ENCODE measurements at regions not wholly inside any gene's neighbourhood (a gene's known extent, or its start where the extent isn't known, plus 50 kb on each side); places are given as distances from the start of the nearest gene placed in this dataset.

DNA sequence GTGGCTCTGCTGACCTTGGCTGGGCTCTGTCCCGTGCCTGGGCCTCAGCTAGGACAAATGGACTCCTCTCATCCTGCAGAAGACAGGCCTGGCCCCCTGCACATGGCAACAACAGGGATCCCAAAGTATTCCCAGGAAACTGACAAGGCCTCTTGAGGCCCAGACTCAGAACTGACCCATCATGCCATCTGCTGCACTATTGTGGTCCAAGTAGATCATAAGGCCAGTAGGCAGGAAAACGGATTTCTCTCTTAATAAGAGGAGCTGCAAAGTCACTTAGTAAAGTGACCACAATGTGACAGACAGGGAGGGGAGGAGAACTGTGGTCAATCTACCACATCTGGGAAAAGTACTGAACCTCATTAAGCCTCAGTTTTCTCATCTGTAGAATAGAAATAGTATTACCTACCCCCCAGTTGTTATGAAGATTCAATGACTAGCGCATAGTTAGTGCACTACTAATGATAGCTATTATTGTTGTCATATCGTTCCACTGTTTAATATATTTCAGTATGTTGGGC lies 62.1 kb upstream of the TNRC6A start:
- no peak overlapping the region for H3K9ac ChIP-seq (ENCODE audit: low read depth, low read length)
- H3K27me3 ChIP-seq (ENCODE audit: control insufficient read depth, insufficient read depth, low read length): peaks cover 2% of the 10 kb centered on the region
- H3K4me3 ChIP-seq (ENCODE audit: low read depth, low read length): no peak overlapping the region
- H3K36me3 ChIP-seq (ENCODE audit: control insufficient read depth, insufficient read depth, low read length): no peaks in the 10 kb centered on the region
- H3K9me3 ChIP-seq (ENCODE audit: control insufficient read depth, insufficient read depth, low read length): no peaks in the 10 kb centered on the region
- H3K4me1 ChIP-seq (ENCODE audit: control insufficient read depth, insufficient read depth, low read length): peaks cover 2% of the 10 kb centered on the region

GRCh38 chr16:24668481-24669061 lies 60.9 kb upstream of the TNRC6A start:
- H3K4me3 ChIP-seq (ENCODE audit: low read depth, low read length): no peak overlapping the region
- H3K27me3 ChIP-seq (ENCODE audit: control insufficient read depth, insufficient read depth, low read length): peaks cover 2% of the 10 kb centered on the region
- no peaks in the 10 kb centered on the region for H3K9me3 ChIP-seq (ENCODE audit: control insufficient read depth, insufficient read depth, low read length)
- peaks cover 2% of the 10 kb centered on the region for H3K4me1 ChIP-seq (ENCODE audit: control insufficient read depth, insufficient read depth, low read length)
- H3K36me3 ChIP-seq (ENCODE audit: control insufficient read depth, insufficient read depth, low read length): no peaks in the 10 kb centered on the region
- no peak overlapping the region for H3K9ac ChIP-seq (ENCODE audit: low read depth, low read length)

GRCh38 chr16:24670623-24671454 lies 58.6 kb upstream of the TNRC6A start:
- Histone ChIP-seq H3K9ac (ENCODE audit: low read depth, low read length) (no peak overlapping the region), H3K36me3 (ENCODE audit: control insufficient read depth, insufficient read depth, low read length) (no peaks in the 10 kb centered on the region), H3K27me3 (ENCODE audit: control insufficient read depth, insufficient read depth, low read length) (peaks cover 2% of the 10 kb centered on the region), H3K4me1 (ENCODE audit: control insufficient read depth, insufficient read depth, low read length) (peaks cover 2% of the 10 kb centered on the region), H3K9me3 (ENCODE audit: control insufficient read depth, insufficient read depth, low read length) (no peaks in the 10 kb centered on the region), H3K4me3 (ENCODE audit: low read depth, low read length) (peak overlapping the region; percentile 27)

- Histone ChIP-seq H3K4me1 (ENCODE audit: control insufficient read depth, insufficient read depth, low read length) (peaks cover 2% of the 10 kb centered on the region), H3K36me3 (ENCODE audit: control insufficient read depth, insufficient read depth, low read length) (no peaks in the 10 kb centered on the region), H3K9me3 (ENCODE audit: control insufficient read depth, insufficient read depth, low read length) (no peaks in the 10 kb centered on the region), H3K4me3 (ENCODE audit: low read depth, low read length) (no peak overlapping the region), H3K9ac (ENCODE audit: low read depth, low read length) (no peak overlapping the region), H3K27me3 (ENCODE audit: control insufficient read depth, insufficient read depth, low read length) (peaks cover 2% of the 10 kb centered on the region)
Observed at GRCh38 chr16:24671455-24671954, 57.9 kb upstream of the TNRC6A start.

- H3K36me3 ChIP-seq (ENCODE audit: control insufficient read depth, insufficient read depth, low read length): no peaks in the 10 kb centered on the region
- H3K4me3 ChIP-seq (ENCODE audit: low read depth, low read length): no peak overlapping the region
- no peak overlapping the region for H3K9ac ChIP-seq (ENCODE audit: low read depth, low read length)
- H3K27me3 ChIP-seq (ENCODE audit: control insufficient read depth, insufficient read depth, low read length): peaks cover 2% of the 10 kb centered on the region
- H3K9me3 ChIP-seq (ENCODE audit: control insufficient read depth, insufficient read depth, low read length): no peaks in the 10 kb centered on the region
- H3K4me1 ChIP-seq (ENCODE audit: control insufficient read depth, insufficient read depth, low read length): peaks cover 2% of the 10 kb centered on the region
Observed at GRCh38 chr16:24673155-24673554, 56.3 kb upstream of the TNRC6A start.

- Histone ChIP-seq H3K4me1 (ENCODE audit: control insufficient read depth, insufficient read depth, low read length) (peaks cover 2% of the 10 kb centered on the region), H3K9me3 (ENCODE audit: control insufficient read depth, insufficient read depth, low read length) (no peaks in the 10 kb centered on the region), H3K4me3 (ENCODE audit: low read depth, low read length) (no peak overlapping the region), H3K27me3 (ENCODE audit: control insufficient read depth, insufficient read depth, low read length) (peaks cover 2% of the 10 kb centered on the region), H3K36me3 (ENCODE audit: control insufficient read depth, insufficient read depth, low read length) (no peaks in the 10 kb centered on the region), H3K9ac (ENCODE audit: low read depth, low read length) (no peak overlapping the region)
Observed at GRCh38 chr16:24674877-24675276, 54.6 kb upstream of the TNRC6A start.

- no peak overlapping the region for H3K4me3 ChIP-seq (ENCODE audit: low read depth, low read length)
- H3K9me3 ChIP-seq (ENCODE audit: control insufficient read depth, insufficient read depth, low read length): no peaks in the 10 kb centered on the region
- no peaks in the 10 kb centered on the region for H3K36me3 ChIP-seq (ENCODE audit: control insufficient read depth, insufficient read depth, low read length)
- H3K4me1 ChIP-seq (ENCODE audit: control insufficient read depth, insufficient read depth, low read length): no peaks in the 10 kb centered on the region
- no peak overlapping the region for H3K9ac ChIP-seq (ENCODE audit: low read depth, low read length)
- no peaks in the 10 kb centered on the region for H3K27me3 ChIP-seq (ENCODE audit: control insufficient read depth, insufficient read depth, low read length)
Observed at GRCh38 chr16:24677388-24677787, 52.1 kb upstream of the TNRC6A start.
